ENCODE measurements at regions not wholly inside any gene's neighbourhood (a gene's known extent, or its start where the extent isn't known, plus 50 kb on each side); places are given as distances from the start of the nearest gene placed in this dataset.

- no peak overlapping the region for H3K27ac ChIP-seq
- TF ChIP-seq CTCF (conservative IDR thresholded peaks at IDR 0.05) (no peak), ZFX (IDR thresholded peaks at IDR 0.05) (no peak)
Measured at GRCh38 chr6:170046791-170047626, 243.9 kb downstream of the DLL1 start.

GRCh38 chr6:170045981-170046667, 244.8 kb downstream of the DLL1 start:
- no peak overlapping the region for H3K27ac ChIP-seq

GRCh38 chr6:170045563-170045960, 245.3 kb downstream of the DLL1 start:
- no peak for TF ChIP-seq ZFX (IDR thresholded peaks at IDR 0.05)
- TF ChIP-seq CTCF (conservative IDR thresholded peaks at IDR 0.05): no peak
- H3K27ac ChIP-seq: no peak overlapping the region

More at GRCh38 chr6:170045981-170046667, 244.8 kb downstream of the DLL1 start:
- TF ChIP-seq CTCF (conservative IDR thresholded peaks at IDR 0.05) (no peak), ZFX (IDR thresholded peaks at IDR 0.05) (no peak)

GRCh38 chr6:170044836-170045562, 245.9 kb downstream of the DLL1 start:
- no peak overlapping the region for H3K27ac ChIP-seq
- TF ChIP-seq CTCF (conservative IDR thresholded peaks at IDR 0.05): no peak
- TF ChIP-seq ZFX (IDR thresholded peaks at IDR 0.05): no peak

DNA sequence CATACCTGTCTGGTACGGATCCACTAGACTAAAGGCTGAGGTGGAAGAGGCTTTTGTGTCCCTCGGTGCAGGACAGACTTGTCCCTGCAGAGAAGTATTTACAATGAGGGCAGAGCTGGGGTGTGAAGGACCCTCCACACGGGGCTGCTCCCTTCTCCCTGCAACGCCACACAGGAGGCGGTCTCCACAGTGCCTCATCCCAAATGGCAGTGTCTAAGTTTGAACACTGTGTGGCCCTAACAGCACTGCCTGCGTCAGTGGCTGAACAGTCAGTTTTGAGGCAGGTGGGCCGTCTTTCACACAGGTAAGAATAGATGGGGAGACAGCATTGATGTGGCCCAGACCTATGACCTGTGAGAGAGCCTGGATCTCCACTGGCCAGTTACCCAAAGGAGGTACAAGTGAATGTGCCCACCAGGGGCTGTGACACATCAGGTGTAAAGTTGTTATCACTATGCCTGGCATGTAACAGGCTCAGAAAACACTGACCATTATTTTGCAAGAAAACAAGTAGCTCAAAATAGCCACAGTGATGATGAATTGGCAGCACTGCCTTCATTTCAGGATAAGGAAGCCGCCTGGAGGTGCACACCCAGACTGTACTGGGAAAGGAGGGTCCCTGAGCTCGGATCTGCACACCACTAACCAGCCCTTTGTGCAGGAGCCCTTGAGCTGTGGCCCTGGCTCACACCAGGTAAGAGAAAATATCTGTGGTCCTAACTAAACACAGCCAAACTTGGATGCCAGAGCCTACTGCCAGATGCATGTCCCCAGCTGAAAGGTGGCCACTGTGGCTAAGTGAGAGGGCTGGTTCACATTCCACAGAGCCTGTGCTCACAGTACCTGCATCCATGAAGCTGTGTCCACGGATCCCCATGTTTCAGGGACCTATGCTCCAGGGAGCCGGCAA, 246.7 kb downstream of the DLL1 start:
- TF ChIP-seq CTCF (conservative IDR thresholded peaks at IDR 0.05): no peak
- TF ChIP-seq ZFX (IDR thresholded peaks at IDR 0.05): no peak
- H3K27ac ChIP-seq: no peak overlapping the region

DNA sequence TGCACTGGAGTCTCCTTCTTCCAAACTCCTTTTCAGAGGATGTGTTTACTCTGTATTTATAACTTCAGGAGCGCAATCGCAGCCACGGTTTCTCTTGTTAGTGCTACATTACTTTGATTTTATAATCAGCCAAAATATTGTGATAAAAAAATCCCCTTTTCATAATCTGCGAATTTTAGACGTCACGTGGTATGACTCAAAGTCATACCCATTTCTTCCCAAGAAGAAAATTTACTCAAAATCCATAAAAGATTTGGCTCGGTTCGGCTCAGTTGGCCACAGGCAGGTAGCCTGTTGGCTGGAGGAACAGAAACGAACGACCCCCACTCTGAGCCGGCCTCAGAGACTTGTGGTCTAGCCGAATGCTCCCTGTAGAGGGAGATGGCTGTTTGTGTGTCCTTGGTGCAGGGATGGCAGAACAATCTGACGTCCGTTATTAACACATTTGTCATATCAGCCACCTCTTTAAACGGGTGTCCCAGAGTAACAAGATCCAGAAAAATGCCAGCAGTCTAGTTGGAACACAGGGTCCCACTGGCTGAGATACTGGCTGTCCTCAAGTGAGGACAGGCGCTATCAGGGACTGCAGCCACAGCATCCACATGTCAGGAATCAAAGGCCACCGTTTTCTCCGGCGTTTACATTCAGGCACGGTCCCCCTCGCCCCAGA, 247.6 kb downstream of the DLL1 start:
- H3K27ac ChIP-seq: no peak overlapping the region
- TF ChIP-seq ZFX (IDR thresholded peaks at IDR 0.05) (no peak), CTCF (conservative IDR thresholded peaks at IDR 0.05) (no peak)

All from C4-2B (cell line).